ENCODE measurements at regions not wholly inside any gene's neighbourhood (a gene's known extent, or its start where the extent isn't known, plus 50 kb on each side); places are given as distances from the start of the nearest gene placed in this dataset.

DNA sequence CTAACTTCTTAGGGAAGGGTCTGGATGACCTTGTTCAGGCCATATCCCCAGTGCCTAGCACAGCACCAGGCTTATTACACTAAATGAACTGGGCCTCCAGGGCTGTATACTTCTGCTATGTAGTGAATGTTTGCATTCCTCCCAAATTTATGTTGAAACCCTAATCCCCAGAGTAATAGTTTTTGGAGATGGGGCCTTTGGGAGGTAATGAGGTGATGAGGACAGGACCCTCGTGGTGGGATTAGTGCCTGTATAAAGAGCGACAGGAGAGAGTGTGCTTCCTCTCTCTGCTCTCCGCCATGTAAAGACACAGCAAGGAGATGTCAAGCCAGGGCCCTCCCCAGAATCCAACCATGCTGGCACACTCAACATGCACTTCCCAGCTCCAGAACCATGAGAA lies 148.3 kb downstream of the SEC61B start:
- ATAC-seq (ENCODE audit: insufficient number of reproducible peaks, low FRiP score, low read depth) = no peak
- H3K27ac ChIP-seq = no peak overlapping the region
- no peak for TF ChIP-seq CTCF (IDR thresholded peaks at IDR 0.05)
- H3K4me3 ChIP-seq = no peak overlapping the region
- DNase-seq (ENCODE audit: low spot score) = no peak
- no peaks in the 10 kb centered on the region for H3K36me3 ChIP-seq
- no peaks in the 10 kb centered on the region for H3K27me3 ChIP-seq (replicated peaks; ENCODE audit: insufficient read depth)
- H3K9me3 ChIP-seq = no peaks in the 10 kb centered on the region
- H3K4me1 ChIP-seq (ENCODE audit: control insufficient read depth in 1 of 2, low read depth in 2 of 2) = peaks cover 4 to 5% of the 10 kb centered on the region in 2 donors

DNA sequence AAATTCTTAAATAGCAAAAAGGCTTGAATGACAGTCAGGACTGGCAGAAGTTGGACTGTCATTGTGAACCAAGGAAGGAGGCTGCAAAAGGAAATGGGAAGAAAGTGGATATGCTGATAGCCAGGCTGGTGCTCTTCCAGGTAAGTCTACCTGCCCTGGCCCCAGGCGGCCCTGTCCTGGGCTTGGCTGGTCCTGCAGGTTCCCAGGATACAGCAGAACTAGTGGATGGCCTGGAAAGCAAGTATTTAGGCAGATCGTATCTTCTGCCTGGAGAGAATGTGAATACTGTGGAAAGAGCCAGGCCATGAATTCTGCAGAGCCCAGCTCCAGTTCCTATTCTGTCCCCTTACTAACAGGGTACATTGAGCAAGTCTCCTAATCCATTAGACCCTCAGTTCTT lies 149.3 kb downstream of the SEC61B start:
- no peak for ATAC-seq (ENCODE audit: insufficient number of reproducible peaks, low FRiP score, low read depth)
- H3K4me1 ChIP-seq (ENCODE audit: control insufficient read depth in 1 of 2, low read depth in 2 of 2) = peaks cover 4 to 5% of the 10 kb centered on the region in 2 donors
- TF ChIP-seq CTCF (IDR thresholded peaks at IDR 0.05) = no peak

GRCh38 chr9:99373912-99374311 lies 151.8 kb downstream of the SEC61B start:
- no peaks in the 10 kb centered on the region for H3K4me1 ChIP-seq (ENCODE audit: control insufficient read depth in 1 of 2, low read depth in 2 of 2)
- no peaks in the 10 kb centered on the region for H3K36me3 ChIP-seq
- no peak overlapping the region for H3K27ac ChIP-seq
- TF ChIP-seq CTCF (IDR thresholded peaks at IDR 0.05) = no peak
- H3K27me3 ChIP-seq (replicated peaks; ENCODE audit: insufficient read depth) = no peaks in the 10 kb centered on the region
- H3K4me3 ChIP-seq = no peak overlapping the region
- no peaks in the 10 kb centered on the region for H3K9me3 ChIP-seq
- ATAC-seq (ENCODE audit: insufficient number of reproducible peaks, low FRiP score, low read depth) (no peak), DNase-seq (ENCODE audit: low spot score) (no peak)

More for the DNA sequence above, 149.3 kb downstream of the SEC61B start:
- H3K27me3 ChIP-seq (replicated peaks; ENCODE audit: insufficient read depth) = no peaks in the 10 kb centered on the region
- H3K4me3 ChIP-seq = no peak overlapping the region
- no peaks in the 10 kb centered on the region for H3K36me3 ChIP-seq
- H3K27ac ChIP-seq = no peak overlapping the region
- no peak for DNase-seq (ENCODE audit: low spot score)
- no peaks in the 10 kb centered on the region for H3K9me3 ChIP-seq

DNA sequence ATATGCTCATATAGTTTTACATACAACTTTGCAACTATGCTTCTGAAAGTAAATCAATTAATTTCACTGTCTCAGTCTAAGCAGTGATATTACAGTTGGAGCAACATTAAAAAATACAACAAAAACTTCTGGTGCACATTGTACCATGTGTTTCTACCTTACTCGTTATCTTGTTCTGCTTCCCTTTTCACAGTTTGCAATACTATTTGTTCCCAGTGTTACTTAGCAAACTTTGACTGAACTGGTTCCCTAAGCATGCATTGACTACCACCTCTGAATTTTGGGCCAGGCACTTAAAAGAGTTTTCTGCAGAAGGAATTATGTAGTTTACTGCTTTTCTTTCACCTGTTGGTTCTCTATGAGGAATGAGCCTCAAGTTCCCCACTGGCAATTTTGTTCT lies 152.7 kb downstream of the SEC61B start:
- no peak for TF ChIP-seq CTCF (IDR thresholded peaks at IDR 0.05)
- Histone ChIP-seq H3K27ac (no peak overlapping the region), H3K36me3 (no peaks in the 10 kb centered on the region), H3K9me3 (no peaks in the 10 kb centered on the region), H3K4me3 (no peak overlapping the region), H3K4me1 (ENCODE audit: control insufficient read depth in 1 of 2, low read depth in 2 of 2) (no peaks in the 10 kb centered on the region), H3K27me3 (replicated peaks; ENCODE audit: insufficient read depth) (no peaks in the 10 kb centered on the region)
- no peak for ATAC-seq (ENCODE audit: insufficient number of reproducible peaks, low FRiP score, low read depth)
- no peak for DNase-seq (ENCODE audit: low spot score)

DNA sequence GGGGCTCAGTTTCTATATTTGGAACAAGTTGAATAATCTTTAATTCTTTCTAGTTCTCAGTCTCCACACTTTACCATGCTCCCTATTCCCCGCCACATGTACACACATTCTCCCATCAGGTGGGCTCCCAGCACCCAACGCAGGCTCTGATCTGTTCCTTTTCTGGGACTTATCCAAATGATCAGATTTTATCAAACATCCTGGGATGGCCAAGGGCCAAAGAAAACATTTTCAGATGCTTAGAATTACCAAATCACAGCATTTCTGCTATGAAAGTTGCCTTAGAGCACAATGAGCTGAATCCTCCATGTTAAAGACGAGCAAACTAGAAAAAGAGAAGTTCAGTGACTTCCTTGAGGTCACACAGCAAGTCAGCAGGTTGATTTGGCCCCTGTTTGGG lies 153.4 kb downstream of the SEC61B start:
- TF ChIP-seq CTCF (IDR thresholded peaks at IDR 0.05) = no peak
- DNase-seq (ENCODE audit: low spot score) (no peak), ATAC-seq (ENCODE audit: insufficient number of reproducible peaks, low FRiP score, low read depth) (no peak)
- Histone ChIP-seq H3K27ac (no peak overlapping the region), H3K4me1 (ENCODE audit: control insufficient read depth in 1 of 2, low read depth in 2 of 2) (no peaks in the 10 kb centered on the region), H3K27me3 (replicated peaks; ENCODE audit: insufficient read depth) (no peaks in the 10 kb centered on the region), H3K4me3 (no peak overlapping the region), H3K36me3 (no peaks in the 10 kb centered on the region), H3K9me3 (no peaks in the 10 kb centered on the region)
